Loucy (cell line): ENCODE measurements at regions not wholly inside any gene's neighbourhood (a gene's known extent, or its start where the extent isn't known, plus 50 kb on each side); places are given as distances from the start of the nearest gene placed in this dataset.

Source experiments
- H2AFZ ChIP-seq: fragments of 200-600 bp; sonication (generic); 2 replicates; pipeline ENCODE4 v1.6.0; 2016; ENCODE audit warnings: antibody characterized with exemption, mild to moderate bottlenecking, low read length, moderate library complexity
- H3F3A ChIP-seq: fragments of 200-600 bp; 2 replicates; pipeline ENCODE4 v1.6.0; 2016; ENCODE audit warnings: antibody characterized with exemption, low read depth, mild to moderate bottlenecking
- H3K27me3 ChIP-seq: fragments of 200-600 bp; sonication (generic); 2 replicates; pipeline ENCODE4 v1.6.1; 2014; ENCODE audit warnings: low read length, mild to moderate bottlenecking; ENCODE audit not compliant: insufficient read depth, poor library complexity, severe bottlenecking
- H3K36me3 ChIP-seq: fragments of 200-600 bp; sonication (generic); 2 replicates; pipeline ENCODE4 v1.6.1; 2016; ENCODE audit warnings: low read length; ENCODE audit not compliant: insufficient read depth
- H3K4me1 ChIP-seq: fragments of 200-600 bp; sonication (generic); 2 replicates; pipeline ENCODE4 v1.5.1; 2014; ENCODE audit warnings: low read length, mild to moderate bottlenecking; ENCODE audit not compliant: insufficient read depth, poor library complexity, severe bottlenecking
- H3K4me2 ChIP-seq: fragments of 200-600 bp; sonication (generic); 2 replicates; pipeline ENCODE4 v1.6.0; 2014; ENCODE audit warnings: antibody characterized with exemption, low read length, low read depth, mild to moderate bottlenecking; ENCODE audit not compliant: poor library complexity, severe bottlenecking
- H3K4me3 ChIP-seq: fragments of 200-600 bp; sonication (generic); 2 replicates; pipeline ENCODE4 v1.5.1; 2014; ENCODE audit warnings: low read length, mild to moderate bottlenecking, mixed read lengths; ENCODE audit not compliant: poor library complexity, severe bottlenecking
- H3K79me2 ChIP-seq: fragments of 200-600 bp; sonication (generic); 2 replicates; pipeline ENCODE4 v1.6.1; 2014; ENCODE audit warnings: low read length; ENCODE audit not compliant: insufficient read depth
- H3K9ac ChIP-seq: fragments of 200-600 bp; sonication (generic); 2 replicates; pipeline ENCODE4 v1.6.0; 2014; ENCODE audit warnings: mild to moderate bottlenecking, low read depth, low read length, moderate library complexity; ENCODE audit not compliant: poor library complexity, severe bottlenecking
- H3K9me2 ChIP-seq: fragments of 200-600 bp; sonication (generic); replicated peaks from 2 replicates; pipeline ENCODE4 v1.6.1; 2016; ENCODE audit warnings: low read depth, low read length, mixed read lengths
- H3K9me3 ChIP-seq: fragments of 200-600 bp; sonication (generic); 2 replicates; pipeline ENCODE4 v1.6.1; 2014; ENCODE audit warnings: mild to moderate bottlenecking, antibody characterized with exemption, low read length, low read depth; ENCODE audit not compliant: insufficient read depth
- H4K20me1 ChIP-seq: fragments of 200-600 bp; sonication (generic); 2 replicates; pipeline ENCODE4 v1.6.0; 2014; ENCODE audit warnings: antibody characterized with exemption, low read length, mild to moderate bottlenecking; ENCODE audit not compliant: insufficient read depth, poor library complexity, severe bottlenecking
- CTCF ChIP-seq: fragments of 200-600 bp; sonication (generic); conservative IDR thresholded peaks from 2 replicates; pipeline ENCODE4 v1.5.1; 2014; ENCODE audit warnings: mild to moderate bottlenecking, antibody characterized with exemption, low read length
- EZH2phosphoT487 ChIP-seq: fragments of 200-600 bp; IDR thresholded peaks from 2 replicates; pipeline ENCODE4 v1.6.1; 2018; ENCODE audit warnings: antibody characterized with exemption, mild to moderate bottlenecking, moderate library complexity, borderline replicate concordance

GRCh38 chr6:168837254-168838036 lies 396.5 kb downstream of the SMOC2 start:
- H3K4me2 ChIP-seq = no peak overlapping the region
- TF ChIP-seq CTCF (no peak), EZH2phosphoT487 (no peak)
- no peaks in the 10 kb centered on the region for H3K79me2 ChIP-seq
- H3K4me1 ChIP-seq = no peaks in the 10 kb centered on the region
- H2AFZ ChIP-seq = no peak overlapping the region
- no peaks in the 10 kb centered on the region for H3K27me3 ChIP-seq
- no peak overlapping the region for H3K9ac ChIP-seq
- no peaks in the 10 kb centered on the region for H3F3A ChIP-seq
- no peaks in the 10 kb centered on the region for H3K9me2 ChIP-seq
- H3K4me3 ChIP-seq = no peak overlapping the region
- H3K36me3 ChIP-seq = no peaks in the 10 kb centered on the region
- H3K9me3 ChIP-seq = peaks cover 19% of the 10 kb centered on the region; the same call in 1 of the 2 replicates
- H4K20me1 ChIP-seq = no peaks in the 10 kb centered on the region

GRCh38 chr6:168835991-168836390 lies 395.0 kb downstream of the SMOC2 start:
- H3K4me3 ChIP-seq = no peak overlapping the region
- H4K20me1 ChIP-seq = no peaks in the 10 kb centered on the region
- H3K36me3 ChIP-seq = no peaks in the 10 kb centered on the region
- H3K4me1 ChIP-seq = no peaks in the 10 kb centered on the region
- H3F3A ChIP-seq = no peaks in the 10 kb centered on the region
- H3K4me2 ChIP-seq = no peak overlapping the region
- H3K9me3 ChIP-seq = peaks cover 18% of the 10 kb centered on the region; the same call in 1 of the 2 replicates
- H3K27me3 ChIP-seq = no peaks in the 10 kb centered on the region
- no peak overlapping the region for H2AFZ ChIP-seq
- TF ChIP-seq EZH2phosphoT487 (no peak), CTCF (no peak)
- no peak overlapping the region for H3K9ac ChIP-seq
- no peaks in the 10 kb centered on the region for H3K79me2 ChIP-seq
- H3K9me2 ChIP-seq = no peaks in the 10 kb centered on the region

GRCh38 chr6:168834801-168835200 lies 393.8 kb downstream of the SMOC2 start:
- Histone ChIP-seq H3K4me3 (no peak overlapping the region), H3K9me2 (no peaks in the 10 kb centered on the region), H3K79me2 (no peaks in the 10 kb centered on the region), H3K27me3 (no peaks in the 10 kb centered on the region), H3K4me2 (no peak overlapping the region), H3K4me1 (no peaks in the 10 kb centered on the region), H3K9ac (no peak overlapping the region), H3K36me3 (no peaks in the 10 kb centered on the region), H3F3A (no peaks in the 10 kb centered on the region), H4K20me1 (no peaks in the 10 kb centered on the region), H2AFZ (no peak overlapping the region), H3K9me3 (peaks cover 16% of the 10 kb centered on the region; the same call in 1 of the 2 replicates)
- no peak for TF ChIP-seq CTCF
- TF ChIP-seq EZH2phosphoT487 = no peak
